ENCODE measurements at regions not wholly inside any gene's neighbourhood (a gene's known extent, or its start where the extent isn't known, plus 50 kb on each side); places are given as distances from the start of the nearest gene placed in this dataset.

DNA sequence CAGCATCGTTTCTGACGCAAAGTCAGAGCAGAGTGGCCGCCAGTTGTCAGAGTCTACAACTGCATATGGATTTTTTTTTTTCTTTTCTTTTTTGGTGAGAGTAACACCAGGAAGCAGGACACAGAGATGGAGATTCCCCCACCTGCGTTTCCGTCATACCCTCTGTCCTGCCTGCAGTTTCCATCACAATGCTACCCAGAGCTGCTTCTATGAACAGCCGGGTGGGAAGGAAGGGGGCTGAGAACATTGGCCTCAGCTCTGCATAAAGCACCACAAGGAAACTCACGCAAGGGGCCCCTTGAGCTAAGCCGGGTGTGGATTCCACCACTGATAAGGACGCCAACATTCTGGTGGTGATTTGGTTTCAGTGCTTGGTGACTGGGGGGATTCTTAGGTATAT lies 183.5 kb upstream of the AFDN start:
- DNase-seq, result no peak

DNA sequence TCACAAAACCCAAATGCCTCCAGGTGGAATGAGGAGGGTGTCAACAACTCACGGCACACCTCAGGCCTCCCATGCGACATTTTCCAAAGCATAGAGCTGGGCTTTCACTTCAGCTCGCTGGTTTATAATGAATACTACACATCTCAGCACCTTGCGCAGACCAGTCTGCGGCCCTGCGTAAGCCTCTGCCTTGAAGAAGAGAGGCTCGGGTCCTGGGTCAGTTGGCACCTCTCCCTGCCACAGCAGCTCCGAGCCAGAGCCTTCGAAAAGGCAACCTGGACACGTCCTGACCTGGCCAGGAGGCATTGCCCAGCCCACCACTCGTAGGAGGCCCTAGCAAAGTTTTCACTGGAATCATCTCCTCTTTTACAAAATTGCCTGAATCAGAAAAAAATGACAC lies 183.0 kb upstream of the AFDN start:
- DNase-seq, result no peak

DNA sequence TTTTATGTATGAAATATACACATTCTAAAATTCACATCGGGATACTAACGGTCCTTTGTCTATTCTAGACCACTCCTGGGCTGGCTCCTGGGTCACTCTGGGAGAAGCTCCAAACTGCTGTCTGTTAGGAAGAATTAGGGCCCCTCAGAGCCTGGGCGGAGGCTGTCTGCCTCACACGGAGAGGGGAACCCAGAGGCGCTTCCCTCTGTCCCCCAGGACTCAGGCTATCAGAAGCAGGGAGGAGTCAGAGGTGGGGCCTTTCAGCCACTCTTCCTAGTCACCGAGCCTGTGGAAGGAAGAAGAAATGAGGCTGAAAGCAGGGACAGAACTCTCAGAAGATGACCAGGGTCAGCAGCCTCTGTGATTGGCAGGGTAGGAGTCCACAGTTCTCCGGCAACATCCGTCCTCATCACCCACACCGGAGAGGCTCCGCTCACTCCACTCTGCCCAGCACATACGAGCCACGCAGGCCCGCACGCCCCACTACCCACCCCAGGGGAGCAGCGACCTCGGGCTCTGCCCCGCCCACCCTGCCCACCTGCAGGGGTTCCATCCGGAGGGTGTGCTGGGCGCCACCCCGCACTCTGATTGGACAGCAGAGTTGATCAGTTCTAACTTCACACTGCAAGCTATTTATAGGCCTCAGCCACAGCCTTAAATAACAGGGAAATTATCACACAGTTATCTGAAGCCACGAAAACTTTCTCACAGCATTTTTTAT lies 182.1 kb upstream of the AFDN start:
- DNase-seq, result no peak

DNA sequence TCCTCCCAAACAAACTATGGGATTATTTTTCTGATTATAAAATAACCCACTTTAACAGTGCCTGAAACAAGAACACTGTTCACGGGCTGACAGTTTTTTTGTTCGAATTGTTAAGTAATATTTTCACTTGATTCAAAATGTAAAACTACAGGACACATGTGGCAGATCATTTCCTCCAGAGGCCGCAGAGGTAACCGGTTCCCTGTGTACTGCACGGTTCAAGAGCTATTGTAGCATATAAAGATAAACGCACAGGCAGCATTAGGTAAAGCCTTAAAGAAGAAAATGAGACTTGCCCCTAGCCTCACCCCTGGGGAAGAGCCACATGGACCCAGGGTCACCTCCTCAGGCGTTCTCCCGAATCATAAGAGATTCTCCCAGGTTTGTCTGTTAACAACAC lies 181.3 kb upstream of the AFDN start:
- DNase-seq, result no peak

DNA sequence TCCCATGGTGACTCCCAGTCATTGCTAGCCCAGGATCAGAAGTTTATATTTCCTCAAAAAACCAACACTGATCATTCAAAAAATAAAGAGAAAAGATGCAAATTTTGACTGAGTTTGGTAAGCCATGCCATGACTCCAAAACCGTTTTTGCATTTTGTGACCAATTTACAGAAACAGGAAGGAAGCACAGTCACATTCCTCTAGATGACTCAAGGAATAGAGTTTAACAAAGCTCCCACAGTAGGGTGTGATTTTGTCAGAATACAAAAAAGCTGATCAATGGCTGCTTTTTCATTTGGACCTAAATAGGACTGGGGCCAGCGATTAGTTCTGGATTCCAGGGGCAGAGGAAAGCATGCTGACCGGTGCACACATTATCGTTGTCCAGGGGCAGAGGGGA lies 179.4 kb upstream of the AFDN start:
- no peak for DNase-seq

DNA sequence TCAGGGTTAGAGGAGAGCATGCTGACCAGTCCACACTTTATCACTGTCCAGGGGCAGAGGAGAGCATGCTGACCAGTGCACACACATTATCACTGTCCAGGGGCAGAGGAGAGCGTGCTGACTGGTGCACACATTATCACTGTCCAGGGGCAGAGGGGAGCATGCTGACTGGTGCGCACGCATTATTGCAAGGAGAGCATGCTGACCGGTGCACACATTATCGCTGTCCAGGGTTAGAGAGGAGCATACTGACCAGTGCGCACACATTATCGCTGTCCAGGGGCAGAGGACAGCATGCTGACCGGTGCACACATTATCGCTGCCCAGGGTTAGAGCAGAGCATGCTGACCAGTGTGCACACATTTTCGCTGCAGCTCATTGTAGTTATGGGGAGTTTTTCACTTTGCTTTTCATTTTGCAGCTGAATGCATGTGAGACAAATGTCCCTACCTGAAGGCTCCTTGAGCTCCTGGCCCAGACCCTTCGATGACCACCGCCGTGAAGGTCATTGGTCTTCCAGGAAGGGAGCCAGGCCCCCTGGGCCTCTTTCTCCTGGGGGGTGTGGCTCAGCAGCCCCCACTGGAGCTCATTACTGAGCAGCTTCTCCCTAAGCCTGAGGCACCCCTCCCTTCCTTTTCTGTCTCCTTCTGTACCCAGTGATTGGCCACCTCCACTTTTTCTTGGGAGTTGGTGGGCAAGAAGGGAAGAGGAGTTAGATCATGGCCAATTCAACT lies 178.8 kb upstream of the AFDN start:
- DNase-seq, result no peak

DNA sequence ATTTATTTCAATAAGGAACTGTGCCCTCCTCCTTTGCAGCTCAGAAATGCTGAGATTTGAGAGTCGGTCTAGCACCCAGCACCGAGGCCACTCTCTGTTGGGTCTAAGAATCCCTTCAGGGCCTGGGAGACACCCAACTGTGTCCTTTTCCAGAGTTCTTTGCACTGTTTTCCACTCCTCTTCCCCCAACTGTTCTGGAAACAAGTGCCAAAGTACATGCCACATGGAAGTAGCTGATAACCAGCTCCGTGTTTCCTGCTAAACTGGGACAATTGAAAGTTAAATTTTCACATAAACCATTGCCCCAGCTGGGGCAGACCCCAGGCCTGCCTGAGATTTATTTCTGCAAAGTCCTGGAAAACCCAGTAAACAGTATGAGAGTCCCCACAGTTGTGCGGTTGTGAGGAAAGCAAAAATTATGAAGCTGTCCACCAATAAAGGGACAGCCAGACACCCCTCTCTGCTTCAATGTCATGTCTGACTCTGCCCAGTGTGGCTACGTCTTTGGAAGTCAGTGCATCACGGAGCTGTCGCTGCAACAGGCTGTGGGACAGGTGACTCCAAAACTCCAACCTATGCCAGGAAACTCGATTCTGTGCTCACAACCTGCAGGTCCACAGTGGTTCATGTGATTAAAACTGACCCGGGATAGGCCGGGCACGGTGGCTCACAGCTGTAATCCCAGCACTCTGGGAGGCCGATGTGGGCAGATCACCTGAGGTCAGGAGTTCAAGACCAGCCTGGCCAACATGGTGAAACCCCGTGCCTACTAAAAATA lies 178.0 kb upstream of the AFDN start:
- DNase-seq, result no peak

DNA sequence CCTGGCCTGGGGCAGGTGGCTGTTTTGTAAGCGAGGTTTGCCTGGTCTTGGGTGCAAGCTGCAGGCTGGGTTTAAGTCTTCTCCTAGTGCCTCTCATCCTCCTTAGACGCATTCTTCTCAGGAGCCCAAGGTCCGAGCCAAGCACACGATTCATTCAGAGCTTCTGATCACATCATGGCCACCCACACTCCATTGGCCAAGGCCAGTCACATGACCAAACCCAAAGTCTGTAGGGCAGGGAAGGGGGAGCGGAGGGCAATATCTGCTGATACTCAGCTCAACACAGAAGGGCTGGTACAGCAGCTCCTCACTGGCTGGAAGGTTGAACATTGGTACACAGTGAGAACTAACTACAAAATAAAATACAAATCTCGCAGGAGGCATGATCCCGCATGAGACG lies 177.2 kb upstream of the AFDN start:
- DNase-seq, result no peak

DNA sequence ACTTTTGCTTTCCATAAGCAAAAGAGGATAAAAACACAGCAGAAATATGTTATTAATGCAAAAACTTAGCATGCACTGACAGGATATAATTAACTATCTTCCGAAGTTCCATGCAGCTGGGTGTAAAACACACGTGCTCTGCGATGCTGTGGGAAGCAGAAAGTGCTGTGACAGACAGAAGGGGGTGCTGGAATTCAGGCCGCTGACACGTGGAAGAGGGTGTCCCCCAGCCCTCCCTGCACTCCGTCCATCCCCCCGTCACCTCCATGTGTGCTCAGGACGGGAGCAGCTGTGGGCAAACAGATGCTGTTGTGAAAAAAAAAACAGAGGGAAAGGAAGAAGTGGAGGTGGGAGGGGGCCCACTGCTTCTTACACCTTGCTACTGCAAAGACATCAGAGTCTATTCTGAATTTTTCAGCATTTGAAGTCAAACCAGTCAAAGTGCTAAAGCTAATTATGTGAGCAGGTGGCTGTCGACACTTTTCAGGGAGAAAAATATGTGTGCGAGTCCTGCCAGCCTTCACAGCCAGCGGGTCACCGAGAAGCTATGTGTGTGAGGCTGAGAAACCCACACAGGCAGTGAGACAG lies 175.9 kb upstream of the AFDN start:
- DNase-seq, result no peak

DNA sequence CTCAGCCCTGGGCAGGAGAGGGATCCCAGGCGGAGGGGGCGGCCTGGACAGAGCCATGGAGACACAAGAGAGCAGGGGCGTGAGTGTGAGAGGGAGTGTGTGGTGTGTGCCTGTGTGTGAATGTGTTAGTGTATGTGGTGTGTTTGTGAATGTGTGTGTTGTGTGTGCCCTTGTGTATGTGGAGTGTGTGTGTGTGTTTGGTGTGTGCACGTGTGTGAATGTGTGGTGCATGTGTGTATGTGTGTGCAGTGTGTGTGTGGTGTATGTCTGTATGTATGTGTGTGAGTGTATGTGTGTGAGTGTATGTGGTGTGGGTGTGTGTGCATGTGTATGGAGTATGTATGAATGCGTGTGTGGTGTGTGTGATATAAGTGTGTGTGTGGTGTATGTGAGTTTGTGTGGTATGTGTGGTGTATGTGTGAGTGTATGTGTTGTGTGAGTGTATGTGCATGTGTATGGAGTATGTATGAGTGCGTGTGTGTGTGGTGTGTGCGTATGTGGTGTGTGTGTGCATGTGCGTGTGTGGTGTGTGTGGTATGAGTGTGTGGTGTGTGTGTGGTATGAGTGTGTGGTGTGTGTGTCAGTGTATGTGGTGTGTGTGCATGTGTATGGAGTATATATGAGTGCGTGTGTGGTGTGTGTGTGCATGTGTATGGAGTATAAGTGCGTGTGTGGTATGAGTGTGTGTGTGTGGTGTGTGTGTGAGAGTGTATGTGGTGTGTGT lies 175.2 kb upstream of the AFDN start:
- DNase-seq, result no peak

DNA sequence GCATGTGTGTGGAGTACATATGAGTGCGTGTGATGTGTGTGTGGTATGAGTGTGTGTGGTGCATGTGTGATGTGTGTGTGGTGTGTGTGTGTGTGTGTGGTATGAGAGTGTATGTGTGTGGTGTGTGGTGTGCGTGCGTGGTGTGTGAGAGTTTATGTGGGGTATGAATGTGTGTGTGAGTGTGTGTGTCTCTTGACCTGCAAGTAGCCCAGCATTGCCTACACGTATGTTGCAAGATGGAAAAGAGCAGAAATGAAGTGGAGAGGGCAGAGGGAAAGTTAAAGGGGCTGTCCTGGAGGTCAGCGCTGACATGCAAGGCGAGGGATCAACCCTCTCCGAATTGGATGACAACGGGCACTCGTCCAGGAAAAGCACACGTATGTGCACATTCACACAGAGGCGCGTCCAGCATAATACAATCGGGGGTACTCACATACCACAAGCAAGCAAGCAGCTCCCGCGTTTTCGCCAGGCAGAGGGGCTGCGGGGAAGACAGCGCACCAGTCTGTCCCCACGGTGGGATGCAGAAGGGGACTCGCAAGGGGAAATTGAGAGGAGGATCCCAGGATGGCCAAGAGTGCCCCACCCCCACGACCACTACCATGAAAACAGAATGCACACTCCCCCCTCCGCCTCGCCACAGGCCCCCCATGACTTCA lies 174.5 kb upstream of the AFDN start:
- no peak for DNase-seq

DNA sequence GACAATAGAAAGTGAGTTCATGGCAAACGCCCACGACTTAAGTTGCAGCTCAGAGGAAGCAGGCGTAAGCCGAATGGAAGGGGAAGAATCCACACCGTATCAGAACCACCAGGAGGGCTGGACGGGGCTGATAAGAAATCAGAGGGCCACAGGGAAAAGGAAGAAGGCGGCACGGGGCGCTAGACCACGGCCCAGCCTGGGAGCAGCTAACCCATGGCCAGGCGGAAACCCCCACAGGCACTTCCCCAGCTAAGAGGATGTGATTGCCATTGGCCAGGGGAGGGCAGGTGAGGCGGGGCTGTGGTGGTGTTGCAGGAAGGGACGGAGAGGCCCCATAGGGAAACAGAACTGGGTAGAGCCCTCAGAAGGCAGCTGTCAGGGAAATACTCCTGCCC lies 174.0 kb upstream of the AFDN start:
- DNase-seq, result no peak

DNA sequence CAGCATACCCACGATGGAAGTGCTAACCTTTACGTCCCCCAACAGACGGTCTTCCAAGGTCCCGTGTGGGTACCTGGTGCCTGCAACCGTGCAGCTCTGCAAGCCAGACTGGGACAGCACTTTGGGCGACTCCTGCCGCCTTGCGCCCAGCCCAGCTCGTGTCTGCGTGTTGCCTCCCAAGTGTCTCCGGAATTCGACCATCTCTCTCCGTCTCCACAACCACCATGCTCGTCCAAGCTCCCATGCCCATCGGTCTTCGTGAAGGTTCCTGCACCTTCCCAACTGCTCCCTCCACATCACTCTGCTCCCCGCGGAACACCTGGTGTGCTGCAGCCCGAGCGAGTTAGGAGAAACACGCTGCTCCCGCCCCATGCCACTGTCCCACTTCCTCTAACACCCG lies 173.2 kb upstream of the AFDN start:
- DNase-seq, result no peak

DNA sequence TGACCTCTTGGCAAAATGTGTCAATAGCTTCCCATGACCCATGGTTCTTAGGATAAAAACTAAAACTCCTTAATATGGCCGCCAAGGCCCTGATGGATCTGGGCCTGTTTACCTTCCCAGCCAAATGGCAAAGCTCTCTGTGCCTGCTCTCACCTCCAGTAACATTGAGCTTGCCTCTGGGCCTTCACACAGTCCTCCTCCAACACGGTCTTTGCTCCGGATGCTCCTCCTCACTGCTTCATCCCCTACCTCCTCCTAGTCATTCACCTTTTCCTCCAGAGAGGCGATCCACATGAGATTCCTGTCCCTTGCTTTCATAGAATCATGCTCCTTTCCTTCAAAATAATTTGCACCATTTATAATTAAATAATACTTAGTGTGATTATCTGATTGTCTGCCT lies 172.3 kb upstream of the AFDN start:
- no peak for DNase-seq

DNA sequence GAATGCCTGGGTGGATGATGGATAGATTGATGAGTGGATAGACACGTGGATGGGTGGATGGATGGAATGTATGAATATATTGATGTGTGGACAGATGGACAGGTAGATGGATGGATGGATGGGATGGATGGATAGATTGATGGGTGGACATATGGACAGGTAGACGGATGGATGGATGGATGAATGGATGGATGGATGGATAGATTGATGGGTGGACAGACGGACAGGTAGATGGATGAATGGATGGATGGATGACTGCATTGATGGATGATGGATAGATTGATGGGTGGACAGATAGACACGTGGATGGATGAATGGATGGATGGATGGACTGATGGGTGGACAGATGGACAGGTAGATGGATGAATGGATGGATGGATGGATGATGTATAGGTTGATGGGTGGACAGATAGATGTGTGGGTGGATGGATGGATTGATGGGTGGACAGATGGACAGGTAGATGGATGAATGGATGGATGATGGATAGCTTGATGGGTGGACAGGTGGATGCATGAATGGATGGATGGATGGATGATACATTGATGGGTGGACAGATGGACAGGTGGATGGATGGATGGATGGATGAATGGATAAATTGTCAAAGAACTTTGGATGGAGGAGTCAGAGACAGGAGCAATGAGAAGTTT lies 171.4 kb upstream of the AFDN start:
- no peak for DNase-seq

DNA sequence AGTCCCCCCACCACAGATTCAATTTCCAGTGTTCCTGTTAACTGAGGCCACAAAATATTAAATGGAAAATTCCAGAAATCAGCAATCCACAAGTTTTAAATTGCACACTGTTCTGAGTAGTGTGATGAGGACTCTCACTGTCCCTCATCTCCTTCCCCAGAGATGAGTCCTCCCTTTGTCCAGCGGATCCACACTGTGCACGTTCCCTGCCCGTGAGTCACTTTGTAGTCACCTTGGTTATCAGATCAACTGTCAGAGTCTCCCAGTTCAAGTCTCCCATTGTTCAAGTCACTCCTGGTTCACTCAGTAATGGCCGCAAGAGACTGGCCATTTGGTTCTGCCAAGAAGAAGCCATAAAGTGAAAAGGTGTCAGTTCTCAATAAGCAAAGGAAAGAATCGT lies 168.6 kb upstream of the AFDN start:
- no peak for DNase-seq

DNA sequence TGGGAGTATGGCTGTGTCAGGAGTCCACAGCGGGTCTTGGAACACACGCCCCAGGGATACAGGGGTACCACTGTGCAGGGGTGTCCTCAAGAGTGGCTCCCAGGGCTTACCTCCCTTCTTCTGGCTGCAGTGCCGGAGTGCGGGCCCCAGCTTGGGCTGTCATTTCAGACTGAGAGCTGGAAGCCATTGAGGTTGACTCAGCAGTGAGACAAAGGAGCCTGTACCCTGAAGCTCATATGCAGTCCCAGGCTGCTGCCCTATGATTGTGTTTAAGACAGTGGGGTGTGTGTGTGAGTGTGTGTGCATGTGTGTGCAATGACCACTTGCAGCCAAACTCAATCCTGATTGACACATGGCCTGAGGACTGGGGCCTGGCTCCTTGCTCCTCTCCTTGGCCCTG lies 167.7 kb upstream of the AFDN start:
- DNase-seq, result no peak

DNA sequence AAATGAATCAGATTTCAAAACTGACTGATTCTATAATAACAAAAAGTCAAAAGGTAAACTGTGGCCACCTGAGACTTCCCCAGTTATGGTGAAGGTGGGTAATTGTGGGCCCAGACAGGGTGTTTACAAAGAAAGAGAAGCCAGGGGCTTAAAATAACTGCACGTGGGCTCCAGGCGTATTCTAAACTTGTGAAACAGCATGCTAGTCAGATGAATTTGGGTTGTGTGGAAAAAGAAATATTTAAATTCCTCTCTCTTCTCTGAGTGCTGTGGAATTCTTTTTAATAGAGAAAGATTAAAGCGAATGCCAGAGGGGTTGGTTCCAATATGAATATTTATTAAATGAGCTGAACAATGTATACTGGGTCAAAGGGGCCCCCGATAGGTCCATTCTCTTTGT lies 166.3 kb upstream of the AFDN start:
- no peak for DNase-seq

DNA sequence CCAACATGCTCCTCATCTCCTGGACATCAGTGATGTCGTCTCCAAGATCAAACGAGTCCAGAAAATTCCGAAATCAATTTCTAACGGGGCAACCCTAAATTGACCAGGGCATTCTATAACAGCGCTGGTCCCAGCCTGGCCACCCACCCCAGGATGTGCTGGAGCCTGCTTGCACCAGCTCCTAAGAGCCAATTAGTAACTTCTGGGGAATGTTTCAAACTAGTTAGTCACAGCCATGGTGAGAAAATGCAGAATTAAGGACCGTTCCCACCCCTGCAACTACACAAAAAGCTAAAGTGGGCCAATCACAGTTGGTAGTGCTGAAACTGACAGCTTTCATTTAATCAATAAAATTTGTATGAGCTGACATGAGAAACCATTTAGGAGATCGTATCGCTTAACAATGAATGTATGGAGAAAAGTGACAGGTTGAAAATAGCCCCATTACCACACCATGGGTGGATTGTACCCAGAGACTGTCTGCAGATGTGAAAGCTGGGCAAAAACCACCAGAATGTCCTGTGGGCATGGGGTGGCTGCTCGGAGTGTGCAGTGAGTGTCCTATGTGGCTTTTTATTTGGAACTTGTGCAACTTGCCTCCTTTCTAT lies 165.7 kb upstream of the AFDN start:
- no peak for DNase-seq

DNA sequence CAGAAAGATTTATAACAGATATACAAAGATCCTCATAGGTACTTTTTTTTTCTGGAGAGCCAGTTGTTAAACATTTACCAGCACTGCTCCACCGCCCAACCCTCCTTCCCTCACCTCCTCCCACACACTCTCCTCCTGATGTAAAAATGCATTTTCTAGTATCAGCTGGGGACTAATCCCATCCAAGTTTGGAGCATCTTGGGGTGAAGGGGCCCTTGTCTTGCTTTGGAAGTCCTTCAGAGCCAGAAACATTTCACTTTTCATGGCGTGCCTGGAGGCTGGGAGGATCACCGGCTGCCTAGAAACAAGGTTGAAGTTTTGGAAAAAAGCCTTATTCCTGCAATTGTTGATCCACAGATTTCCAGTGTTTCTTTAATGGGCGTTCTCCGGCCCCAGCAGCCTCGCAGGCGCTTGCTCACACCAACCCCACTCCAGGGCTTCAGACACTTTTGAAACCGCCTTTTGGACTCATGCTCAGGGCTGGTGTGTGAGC lies 165.1 kb upstream of the AFDN start:
- no peak for DNase-seq

Data from T-helper 9 cell (primary cell).